ENCODE measurements at regions not wholly inside any gene's neighbourhood (a gene's known extent, or its start where the extent isn't known, plus 50 kb on each side); places are given as distances from the start of the nearest gene placed in this dataset.

GRCh38 chr5:120919017-120919416 is 454.9 kb downstream of the PRR16 start:
- H2AFZ ChIP-seq (ENCODE audit: low read length): no peak overlapping the region
- H3K9me3 ChIP-seq (ENCODE audit: low read depth, low read length): no peaks in the 10 kb centered on the region
- no peak overlapping the region for H3K4me2 ChIP-seq (ENCODE audit: insufficient read depth, low read length)
- no peak overlapping the region for H3K27ac ChIP-seq (ENCODE audit: low read depth, low read length)
- no peak for DNase-seq (ENCODE audit: insufficient read length, low spot score, missing footprints)
- TF ChIP-seq CTCF (IDR thresholded peaks at IDR 0.05; ENCODE audit: extremely low read depth, low read depth, low read length): no peak
- no peaks in the 10 kb centered on the region for H3K79me2 ChIP-seq (ENCODE audit: insufficient read depth, low read length)
- H3K4me3 ChIP-seq (ENCODE audit: insufficient read depth, low read length): no peak overlapping the region
- H4K20me1 ChIP-seq (ENCODE audit: insufficient read depth, low read length): no peaks in the 10 kb centered on the region
- no peaks in the 10 kb centered on the region for H3K4me1 ChIP-seq (ENCODE audit: insufficient read depth, low read length)
- H3K27me3 ChIP-seq (ENCODE audit: insufficient read depth, low read length): no peaks in the 10 kb centered on the region
- no peaks in the 10 kb centered on the region for H3K36me3 ChIP-seq (ENCODE audit: insufficient read depth, low read length)

GRCh38 chr5:120923026-120923425 is 458.9 kb downstream of the PRR16 start:
- H4K20me1 ChIP-seq (ENCODE audit: insufficient read depth, low read length): no peaks in the 10 kb centered on the region
- H3K4me3 ChIP-seq (ENCODE audit: insufficient read depth, low read length): no peak overlapping the region
- no peaks in the 10 kb centered on the region for H3K27me3 ChIP-seq (ENCODE audit: insufficient read depth, low read length)
- H3K9me3 ChIP-seq (ENCODE audit: low read depth, low read length): no peaks in the 10 kb centered on the region
- no peak overlapping the region for H2AFZ ChIP-seq (ENCODE audit: low read length)
- DNase-seq (ENCODE audit: insufficient read length, low spot score, missing footprints): no peak
- H3K4me1 ChIP-seq (ENCODE audit: insufficient read depth, low read length): no peaks in the 10 kb centered on the region
- H3K4me2 ChIP-seq (ENCODE audit: insufficient read depth, low read length): no peak overlapping the region
- H3K79me2 ChIP-seq (ENCODE audit: insufficient read depth, low read length): no peaks in the 10 kb centered on the region
- no peaks in the 10 kb centered on the region for H3K36me3 ChIP-seq (ENCODE audit: insufficient read depth, low read length)
- H3K27ac ChIP-seq (ENCODE audit: low read depth, low read length): no peak overlapping the region
- no peak for TF ChIP-seq CTCF (IDR thresholded peaks at IDR 0.05; ENCODE audit: extremely low read depth, low read depth, low read length)

GRCh38 chr5:120926471-120926870 is 462.4 kb downstream of the PRR16 start:
- Histone ChIP-seq H2AFZ (ENCODE audit: low read length) (no peak overlapping the region), H3K36me3 (ENCODE audit: insufficient read depth, low read length) (no peaks in the 10 kb centered on the region), H3K4me3 (ENCODE audit: insufficient read depth, low read length) (no peak overlapping the region), H3K27ac (ENCODE audit: low read depth, low read length) (no peak overlapping the region), H3K27me3 (ENCODE audit: insufficient read depth, low read length) (no peaks in the 10 kb centered on the region), H3K79me2 (ENCODE audit: insufficient read depth, low read length) (no peaks in the 10 kb centered on the region), H3K9me3 (ENCODE audit: low read depth, low read length) (no peaks in the 10 kb centered on the region), H3K4me2 (ENCODE audit: insufficient read depth, low read length) (no peak overlapping the region), H3K4me1 (ENCODE audit: insufficient read depth, low read length) (no peaks in the 10 kb centered on the region), H4K20me1 (ENCODE audit: insufficient read depth, low read length) (no peaks in the 10 kb centered on the region)
- no peak for DNase-seq (ENCODE audit: insufficient read length, low spot score, missing footprints)
- TF ChIP-seq CTCF (IDR thresholded peaks at IDR 0.05; ENCODE audit: extremely low read depth, low read depth, low read length): no peak

- H3K27me3 ChIP-seq (ENCODE audit: insufficient read depth, low read length): no peaks in the 10 kb centered on the region
- H2AFZ ChIP-seq (ENCODE audit: low read length): no peak overlapping the region
- DNase-seq (ENCODE audit: insufficient read length, low spot score, missing footprints): no peak
These were observed 463.9 kb downstream of the PRR16 start for GRCh38 chr5:120927950-120928530.

More at GRCh38 chr5:120927950-120928530, 463.9 kb downstream of the PRR16 start:
- H4K20me1 ChIP-seq (ENCODE audit: insufficient read depth, low read length): no peaks in the 10 kb centered on the region
- no peak overlapping the region for H3K4me3 ChIP-seq (ENCODE audit: insufficient read depth, low read length)
- H3K4me1 ChIP-seq (ENCODE audit: insufficient read depth, low read length): no peaks in the 10 kb centered on the region
- H3K36me3 ChIP-seq (ENCODE audit: insufficient read depth, low read length): no peaks in the 10 kb centered on the region
- no peak for TF ChIP-seq CTCF (IDR thresholded peaks at IDR 0.05; ENCODE audit: extremely low read depth, low read depth, low read length)
- no peaks in the 10 kb centered on the region for H3K79me2 ChIP-seq (ENCODE audit: insufficient read depth, low read length)
- H3K27ac ChIP-seq (ENCODE audit: low read depth, low read length): no peak overlapping the region
- no peaks in the 10 kb centered on the region for H3K9me3 ChIP-seq (ENCODE audit: low read depth, low read length)
- H3K4me2 ChIP-seq (ENCODE audit: insufficient read depth, low read length): no peak overlapping the region

Data from osteoblast (primary cell).